ENCODE measurements at regions not wholly inside any gene's neighbourhood (a gene's known extent, or its start where the extent isn't known, plus 50 kb on each side); places are given as distances from the start of the nearest gene placed in this dataset.

- Histone ChIP-seq H3K9me2 (replicated peaks; ENCODE audit: insufficient read depth) (no peaks in the 10 kb centered on the region), H3K27me3 (no peaks in the 10 kb centered on the region), H3K27ac (no peak overlapping the region), H3K79me2 (no peaks in the 10 kb centered on the region), H3K4me1 (ENCODE audit: insufficient read depth) (no peaks in the 10 kb centered on the region), H3K4me2 (no peak overlapping the region), H3K36me3 (replicated peaks; ENCODE audit: insufficient read depth, low read depth) (no peaks in the 10 kb centered on the region), H3K4me3 (no peak overlapping the region), H3K9me3 (ENCODE audit: low read depth) (no peaks in the 10 kb centered on the region), H4K20me1 (ENCODE audit: insufficient read depth, poor library complexity, severe bottlenecking) (no peaks in the 10 kb centered on the region), H2AFZ (no peak overlapping the region)
- 63% methylated on average over 1 of the region's 1 CpG for WGBS (ENCODE audit: low lambda C conversion rate, missing lambda C conversion rate)
- DNase-seq (ENCODE audit: low spot score) = no peak
- TF ChIP-seq CTCF (IDR thresholded peaks at IDR 0.05; ENCODE audit: poor library complexity) (no peak), EZH2 (IDR thresholded peaks at IDR 0.05; ENCODE audit: borderline replicate concordance) (no peak), EZH2phosphoT487 (IDR thresholded peaks at IDR 0.05; ENCODE audit: low read depth, severe bottlenecking, unreplicated experiment) (no peak)
These were observed 521.9 kb downstream of the TLE4 start for GRCh38 chr9:80093695-80094094.

GRCh38 chr9:80091526-80091925 is 519.8 kb downstream of the TLE4 start:
- TF ChIP-seq EZH2 (IDR thresholded peaks at IDR 0.05; ENCODE audit: borderline replicate concordance) (no peak), CTCF (IDR thresholded peaks at IDR 0.05; ENCODE audit: poor library complexity) (no peak), EZH2phosphoT487 (IDR thresholded peaks at IDR 0.05; ENCODE audit: low read depth, severe bottlenecking, unreplicated experiment) (no peak)
- 84% methylated on average over 4 of the region's 4 CpGs for whole genome bisulfite sequencing (ENCODE audit: low lambda C conversion rate, missing lambda C conversion rate)
- no peaks in the 10 kb centered on the region for H3K79me2 ChIP-seq
- H4K20me1 ChIP-seq (ENCODE audit: insufficient read depth, poor library complexity, severe bottlenecking) = no peaks in the 10 kb centered on the region
- no peak for DNase-seq (ENCODE audit: low spot score)
- no peaks in the 10 kb centered on the region for H3K9me2 ChIP-seq (replicated peaks; ENCODE audit: insufficient read depth)
- no peak overlapping the region for H3K4me3 ChIP-seq
- H3K27ac ChIP-seq = no peak overlapping the region
- no peak overlapping the region for H3K4me2 ChIP-seq
- H3K9me3 ChIP-seq (ENCODE audit: low read depth) = no peaks in the 10 kb centered on the region
- no peak overlapping the region for H2AFZ ChIP-seq
- H3K4me1 ChIP-seq (ENCODE audit: insufficient read depth) = no peaks in the 10 kb centered on the region
- no peaks in the 10 kb centered on the region for H3K27me3 ChIP-seq
- no peaks in the 10 kb centered on the region for H3K36me3 ChIP-seq (replicated peaks; ENCODE audit: insufficient read depth, low read depth)

GRCh38 chr9:80090317-80090716 is 518.6 kb downstream of the TLE4 start:
- H3K27me3 ChIP-seq = no peaks in the 10 kb centered on the region
- no peak for TF ChIP-seq EZH2phosphoT487 (IDR thresholded peaks at IDR 0.05; ENCODE audit: low read depth, severe bottlenecking, unreplicated experiment)
- no peak for TF ChIP-seq CTCF (IDR thresholded peaks at IDR 0.05; ENCODE audit: poor library complexity)
- TF ChIP-seq EZH2 (IDR thresholded peaks at IDR 0.05; ENCODE audit: borderline replicate concordance) = no peak
- H3K79me2 ChIP-seq = no peaks in the 10 kb centered on the region
- H3K9me2 ChIP-seq (replicated peaks; ENCODE audit: insufficient read depth) = no peaks in the 10 kb centered on the region
- H3K4me3 ChIP-seq = no peak overlapping the region
- no peaks in the 10 kb centered on the region for H4K20me1 ChIP-seq (ENCODE audit: insufficient read depth, poor library complexity, severe bottlenecking)
- no peaks in the 10 kb centered on the region for H3K9me3 ChIP-seq (ENCODE audit: low read depth)
- 83% methylated on average over 8 of the region's 8 CpGs for WGBS (ENCODE audit: low lambda C conversion rate, missing lambda C conversion rate)
- no peaks in the 10 kb centered on the region for H3K4me1 ChIP-seq (ENCODE audit: insufficient read depth)
- no peak overlapping the region for H3K27ac ChIP-seq
- DNase-seq (ENCODE audit: low spot score) = no peak
- H3K4me2 ChIP-seq = no peak overlapping the region
- no peak overlapping the region for H2AFZ ChIP-seq
- H3K36me3 ChIP-seq (replicated peaks; ENCODE audit: insufficient read depth, low read depth) = no peaks in the 10 kb centered on the region

GRCh38 chr9:80086822-80087345 is 515.1 kb downstream of the TLE4 start:
- Histone ChIP-seq H4K20me1 (ENCODE audit: insufficient read depth, poor library complexity, severe bottlenecking) (no peaks in the 10 kb centered on the region), H3K4me3 (no peak overlapping the region), H2AFZ (no peak overlapping the region), H3K4me1 (ENCODE audit: insufficient read depth) (no peaks in the 10 kb centered on the region), H3K9me3 (ENCODE audit: low read depth) (no peaks in the 10 kb centered on the region), H3K27me3 (no peaks in the 10 kb centered on the region), H3K9me2 (replicated peaks; ENCODE audit: insufficient read depth) (no peaks in the 10 kb centered on the region), H3K79me2 (no peaks in the 10 kb centered on the region), H3K27ac (no peak overlapping the region), H3K36me3 (replicated peaks; ENCODE audit: insufficient read depth, low read depth) (no peaks in the 10 kb centered on the region), H3K4me2 (no peak overlapping the region)
- TF ChIP-seq CTCF (IDR thresholded peaks at IDR 0.05; ENCODE audit: poor library complexity) = no peak
- TF ChIP-seq EZH2 (IDR thresholded peaks at IDR 0.05; ENCODE audit: borderline replicate concordance) = no peak
- no peak for TF ChIP-seq EZH2phosphoT487 (IDR thresholded peaks at IDR 0.05; ENCODE audit: low read depth, severe bottlenecking, unreplicated experiment)
- no peak for DNase-seq (ENCODE audit: low spot score)
- 74% methylated on average over 2 of the region's 2 CpGs for WGBS (ENCODE audit: low lambda C conversion rate, missing lambda C conversion rate)

All from hepatocyte (in vitro differentiated cells).